GM15510 (cell line): ENCODE measurements at regions not wholly inside any gene's neighbourhood (a gene's known extent, or its start where the extent isn't known, plus 50 kb on each side); places are given as distances from the start of the nearest gene placed in this dataset.

Experiments used
- POLR2A ChIP-seq: IDR thresholded peaks from 3 replicates; pipeline ENCODE4 v1.6.1; 2011; ENCODE audit warnings: borderline replicate concordance; ENCODE audit not compliant: insufficient read length; ENCODE audit errors: extremely low read depth

DNA sequence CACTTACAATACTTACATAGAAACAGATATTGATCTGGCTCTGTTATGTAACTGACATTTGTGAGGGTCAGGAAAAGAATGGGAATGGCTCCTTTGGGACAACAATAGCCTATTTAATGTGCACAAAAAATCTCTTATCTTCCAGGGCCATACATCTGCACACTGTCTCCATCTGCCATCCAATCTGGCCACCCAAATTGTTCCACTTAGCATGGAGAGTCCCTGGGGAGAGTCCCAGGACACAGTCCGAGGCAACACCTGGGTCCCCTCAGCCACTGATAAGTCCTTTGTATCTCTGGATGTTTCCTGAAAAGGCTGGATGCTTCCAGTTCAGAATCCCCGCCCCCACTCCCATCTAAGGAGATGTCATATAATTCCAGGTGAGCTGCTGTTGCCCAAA, 274.2 kb upstream of the NCKAP5 start:
- TF ChIP-seq POLR2A: no peak

DNA sequence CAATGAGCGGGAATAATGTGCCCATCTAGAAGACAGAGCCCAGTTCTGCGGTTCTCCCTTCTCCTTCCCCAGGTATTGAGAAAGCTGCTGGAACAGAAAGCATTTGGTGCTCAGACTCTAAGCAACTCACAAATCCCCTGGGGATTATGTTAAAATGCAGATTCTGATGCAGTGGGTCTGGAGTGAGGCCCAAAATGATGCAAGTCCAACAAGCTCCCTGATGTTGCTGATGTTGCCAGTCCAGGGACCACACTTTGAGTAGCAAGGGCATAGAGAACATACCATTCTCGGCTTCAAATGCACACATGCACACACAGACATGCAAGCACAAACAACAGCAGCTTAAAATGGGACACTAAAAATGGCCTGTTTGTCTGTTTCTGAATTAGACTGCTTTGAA, 274.8 kb upstream of the NCKAP5 start:
- no peak for TF ChIP-seq POLR2A

DNA sequence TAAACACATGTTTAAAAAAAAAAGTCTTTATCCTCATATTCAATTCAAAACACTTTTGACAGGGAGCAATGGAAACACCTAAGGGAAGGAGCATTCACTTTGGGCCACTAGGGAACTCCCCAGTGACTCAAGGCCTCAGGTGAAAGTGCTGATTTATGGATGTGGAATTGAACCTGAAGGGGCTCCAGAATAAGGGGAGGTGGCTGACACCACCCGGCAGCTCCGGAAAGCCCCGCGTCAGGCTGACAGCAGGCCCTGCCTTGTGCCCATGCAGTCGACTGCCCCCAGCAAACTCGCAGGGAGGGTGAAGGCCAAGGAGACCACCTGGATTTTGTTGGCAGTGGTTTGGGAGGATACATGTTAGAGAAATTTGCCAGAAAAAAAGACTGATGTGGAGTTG, 275.3 kb upstream of the NCKAP5 start:
- no peak for TF ChIP-seq POLR2A

DNA sequence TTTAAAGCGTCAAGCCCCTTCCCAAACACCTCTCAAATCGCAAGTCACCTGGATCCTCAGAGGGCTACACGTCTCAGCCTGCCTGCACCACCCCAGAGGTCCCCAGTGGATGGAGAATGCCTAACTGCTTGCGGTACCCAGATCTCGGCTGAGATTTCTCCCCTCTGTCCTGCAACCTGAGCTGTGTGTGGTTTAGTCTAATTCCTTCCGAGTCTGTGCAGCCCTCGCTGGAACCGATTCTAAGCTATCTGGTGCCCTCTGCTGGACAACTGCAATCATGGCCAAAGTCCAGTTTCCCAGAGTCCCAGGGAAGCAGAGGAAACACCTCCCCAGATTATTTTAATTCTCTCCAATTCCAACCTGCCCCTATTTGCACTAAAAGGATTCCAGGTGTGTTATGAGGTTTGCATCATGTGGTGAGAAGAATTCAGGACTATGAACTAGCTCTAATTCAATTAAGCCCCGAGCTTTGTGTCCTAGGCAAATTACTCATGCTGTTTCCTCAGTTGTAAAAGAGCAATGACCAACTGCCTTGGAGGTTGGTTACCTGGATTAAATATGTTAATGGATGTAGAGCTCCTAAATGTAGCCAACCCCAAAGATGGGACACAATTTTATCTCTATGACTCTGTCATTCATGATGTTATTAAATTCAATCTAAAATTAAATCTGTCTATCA, 276.1 kb upstream of the NCKAP5 start:
- TF ChIP-seq POLR2A: no peak

DNA sequence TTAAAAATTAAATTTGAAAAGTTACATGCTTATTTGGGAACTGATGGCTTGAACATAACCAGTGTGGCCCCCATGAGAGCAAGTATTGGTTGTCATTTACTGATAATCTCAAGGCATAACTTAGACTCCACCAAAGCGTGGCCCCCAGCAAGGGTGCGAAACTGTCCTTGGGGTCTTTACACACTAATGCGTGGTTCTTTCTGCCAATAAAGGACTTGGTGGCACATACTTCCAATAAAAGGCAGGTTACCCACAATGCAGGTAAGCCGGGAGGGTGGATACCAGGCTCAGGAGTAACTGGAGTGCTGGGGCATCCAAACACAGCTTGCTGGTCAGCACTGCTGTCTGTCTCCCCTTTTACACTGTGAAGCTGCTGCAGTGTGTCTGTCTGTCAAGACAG, 278.2 kb upstream of the NCKAP5 start:
- no peak for TF ChIP-seq POLR2A

DNA sequence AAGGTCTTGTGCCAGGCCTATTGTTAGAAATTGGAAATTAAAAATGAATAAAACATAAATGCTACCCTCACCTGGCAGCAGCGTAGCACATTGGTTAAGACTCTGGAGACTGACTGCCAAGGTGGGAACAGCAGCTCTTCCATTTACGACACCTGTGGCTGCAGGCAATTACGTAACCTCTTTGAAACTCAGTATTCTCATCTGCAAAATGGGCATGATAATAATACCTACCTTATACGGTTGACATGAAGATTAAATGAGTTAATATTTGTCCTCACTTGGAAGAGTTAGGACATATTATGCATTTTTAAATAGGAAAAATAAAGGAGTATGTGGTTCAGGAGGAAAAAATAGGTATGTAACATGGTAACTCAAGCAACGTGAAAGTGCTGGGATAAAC, 279.3 kb upstream of the NCKAP5 start:
- no peak for TF ChIP-seq POLR2A

DNA sequence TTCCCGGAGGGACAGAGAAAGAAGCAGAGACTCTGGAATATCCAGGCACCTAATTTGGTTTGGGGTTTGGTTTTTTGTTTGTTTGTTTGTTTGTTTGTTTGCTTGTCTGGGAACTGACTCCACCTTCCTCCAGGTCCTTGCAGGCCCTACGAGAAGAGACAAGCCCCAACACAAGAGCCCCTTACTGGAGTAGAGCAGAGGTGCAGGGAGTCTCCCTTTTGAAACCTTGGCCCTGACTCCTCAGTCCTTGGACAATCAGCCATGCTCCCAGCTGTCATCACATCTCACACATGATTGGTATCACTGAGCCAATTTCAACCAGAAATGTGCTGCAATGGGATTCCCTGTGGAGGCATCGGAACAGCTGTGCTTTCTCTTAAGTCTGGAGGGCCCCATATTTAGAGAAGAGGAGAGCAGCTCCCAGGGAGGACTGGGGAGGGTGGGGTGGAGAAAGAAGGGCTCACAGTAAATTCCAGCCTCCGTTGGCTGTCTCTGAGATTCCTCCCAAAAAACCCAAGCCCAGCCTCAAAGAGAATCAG, 279.9 kb upstream of the NCKAP5 start:
- no peak for TF ChIP-seq POLR2A

DNA sequence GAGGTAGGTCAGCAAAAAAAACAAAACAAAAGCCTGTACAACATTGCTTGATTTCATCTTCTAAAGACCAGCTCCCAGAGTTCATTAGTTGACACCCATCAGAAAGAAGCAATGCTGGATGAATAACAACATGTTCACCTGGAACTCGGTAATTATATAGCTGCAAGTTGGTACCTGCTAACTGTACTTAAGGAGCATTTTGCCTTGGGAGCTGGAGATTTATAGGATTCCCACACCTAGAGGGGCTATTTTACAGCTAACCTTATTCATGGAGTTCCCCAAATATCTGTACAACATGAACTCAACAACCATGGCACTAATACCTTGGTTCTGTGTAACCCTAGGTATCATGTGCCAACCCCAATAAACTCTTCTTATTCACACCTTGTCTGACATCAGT, 281.1 kb upstream of the NCKAP5 start:
- no peak for TF ChIP-seq POLR2A

DNA sequence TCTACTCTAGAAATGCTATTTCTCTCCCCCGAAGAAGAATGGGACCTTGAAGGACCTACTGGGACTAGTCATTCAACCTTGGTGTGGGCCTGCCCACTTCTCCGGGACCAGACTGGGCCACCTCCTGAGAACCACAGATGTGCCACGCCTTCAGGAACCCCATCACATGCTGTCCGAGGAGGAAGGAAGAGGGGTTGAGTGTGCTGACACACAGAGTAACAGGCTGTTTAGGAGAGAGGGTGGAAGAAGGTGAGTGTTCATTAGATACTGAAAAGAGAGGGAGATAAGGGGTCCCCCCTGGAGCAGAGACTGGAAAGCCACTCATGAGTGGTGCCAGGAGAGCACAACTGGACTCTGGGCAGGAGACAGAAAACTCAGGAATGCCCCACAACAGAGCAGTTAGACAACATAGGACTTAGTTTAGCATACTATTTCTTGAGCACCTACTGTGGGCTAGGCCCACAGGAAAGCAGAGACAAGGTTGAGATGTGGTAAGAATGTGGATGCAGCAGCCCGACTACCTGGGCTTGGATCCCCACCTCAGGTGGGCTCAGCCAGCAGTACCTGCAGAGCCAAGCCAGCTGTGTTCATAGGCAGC, 286.4 kb upstream of the NCKAP5 start:
- no peak for TF ChIP-seq POLR2A

DNA sequence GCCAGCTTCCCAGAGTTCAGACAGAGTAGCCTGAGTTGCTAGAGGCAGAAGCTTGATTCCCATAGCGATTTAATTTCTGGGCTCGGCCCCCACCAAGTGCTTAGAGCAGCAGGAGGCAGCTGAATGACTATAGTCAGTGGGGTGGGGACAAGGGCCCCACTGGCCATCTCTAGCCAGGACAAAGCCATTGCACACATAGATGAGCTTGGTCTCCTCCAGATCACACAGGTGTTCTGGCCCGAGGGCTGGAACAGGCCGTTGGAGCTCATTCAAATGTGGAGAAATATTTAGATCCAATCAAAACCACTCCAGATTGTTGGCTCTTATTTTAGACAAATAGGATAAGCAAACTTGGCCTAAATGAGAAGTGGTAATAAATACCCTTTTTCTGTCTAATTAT, 287.3 kb upstream of the NCKAP5 start:
- no peak for TF ChIP-seq POLR2A

DNA sequence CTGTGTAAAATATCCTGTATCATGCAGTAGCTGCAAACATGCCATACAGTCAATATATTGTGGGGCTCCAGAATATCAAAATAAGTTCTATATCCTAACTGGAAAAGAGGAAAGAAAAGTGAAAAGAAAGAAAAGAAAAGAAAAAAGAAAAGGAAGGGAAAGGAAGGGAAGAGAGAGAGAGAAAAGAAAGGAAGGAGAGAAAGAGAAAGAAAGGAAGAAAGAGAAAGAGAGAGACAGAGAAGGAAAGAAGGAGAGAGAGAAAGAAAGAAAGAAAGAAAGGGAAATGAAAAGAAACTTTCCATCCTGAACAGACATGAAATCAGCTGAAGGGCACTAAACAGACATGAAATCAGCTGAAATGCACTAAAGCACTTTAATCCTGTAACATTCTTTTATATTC, 288.4 kb upstream of the NCKAP5 start:
- TF ChIP-seq POLR2A: no peak

DNA sequence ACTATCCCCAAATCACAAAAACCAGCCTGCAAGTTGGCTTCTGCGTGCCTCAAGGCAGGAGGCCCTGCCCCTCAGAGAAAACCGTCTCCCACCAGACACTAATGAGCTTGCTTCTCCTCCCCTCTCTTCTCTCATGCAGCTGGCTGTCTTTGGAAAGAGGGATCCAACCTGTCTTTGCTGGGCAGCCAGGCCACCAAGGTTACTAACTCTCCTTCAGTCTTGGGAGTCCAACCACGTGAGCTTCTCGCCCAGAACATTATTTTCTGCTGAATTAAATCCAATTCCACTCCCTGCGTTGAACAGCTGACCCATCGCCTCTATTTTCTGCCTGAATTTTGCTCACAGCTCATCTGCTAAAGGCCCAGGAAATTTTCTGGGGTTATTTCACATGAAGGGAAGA, 291.3 kb upstream of the NCKAP5 start:
- TF ChIP-seq POLR2A: no peak

DNA sequence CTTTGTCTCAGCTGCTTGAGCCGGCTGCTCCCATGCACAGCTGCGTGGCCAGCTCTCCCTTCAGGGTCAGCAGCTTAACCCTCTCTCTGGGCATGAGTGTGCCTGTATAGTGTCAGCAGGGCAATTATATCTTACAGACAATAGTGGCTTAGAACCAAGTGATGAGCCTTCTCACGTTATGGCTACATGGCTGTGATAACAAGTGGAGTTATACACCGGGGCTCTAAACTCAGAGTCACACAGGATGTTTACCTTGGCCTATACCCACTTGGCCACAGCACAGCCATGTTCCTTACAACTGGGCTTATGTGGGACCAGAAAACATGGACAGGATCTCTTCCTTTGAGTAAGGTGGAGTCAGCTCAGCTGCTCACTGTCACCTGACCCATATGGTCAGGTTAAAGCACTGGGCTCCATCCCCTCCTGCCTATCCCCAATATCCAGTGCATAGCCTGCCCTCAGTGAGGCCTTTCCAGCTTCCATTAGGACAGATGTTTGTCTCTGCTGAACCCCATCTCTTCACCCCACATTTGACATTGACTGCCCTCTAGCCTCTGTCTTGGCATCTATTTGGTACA, 294.2 kb upstream of the NCKAP5 start:
- TF ChIP-seq POLR2A: no peak

DNA sequence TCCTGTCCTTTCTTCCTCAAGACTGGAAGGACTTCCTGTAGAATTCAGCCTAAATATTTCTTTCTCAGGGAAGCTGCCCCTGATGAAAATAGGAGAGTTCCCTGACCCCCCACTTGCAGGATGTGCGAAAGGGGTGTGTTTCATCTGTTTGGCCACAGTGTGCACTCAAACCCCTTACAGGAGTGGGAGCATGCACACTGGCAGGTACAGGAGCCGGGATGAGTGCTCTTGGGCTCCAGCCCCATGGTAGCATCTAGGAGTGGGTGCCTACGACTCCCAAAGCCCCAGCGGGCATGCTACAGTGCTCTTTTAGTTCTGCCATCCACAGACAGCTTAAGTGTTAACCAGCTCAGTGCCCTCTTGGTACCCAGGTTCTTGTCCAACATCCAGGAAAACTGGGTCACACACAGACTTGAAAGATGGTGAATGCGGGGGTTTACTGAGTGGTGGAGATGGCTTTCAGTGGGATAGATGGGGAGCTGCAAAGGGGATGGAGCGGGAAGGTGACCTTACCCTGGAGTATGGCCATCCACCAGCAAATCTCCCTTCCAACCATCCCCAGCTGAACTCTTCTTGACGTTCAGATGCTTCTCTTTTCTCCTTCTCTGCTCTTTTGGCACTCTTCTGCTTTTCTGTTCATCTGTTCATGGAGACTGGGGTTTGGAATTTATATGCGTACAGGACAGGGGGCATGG, 295.0 kb upstream of the NCKAP5 start:
- TF ChIP-seq POLR2A: no peak

DNA sequence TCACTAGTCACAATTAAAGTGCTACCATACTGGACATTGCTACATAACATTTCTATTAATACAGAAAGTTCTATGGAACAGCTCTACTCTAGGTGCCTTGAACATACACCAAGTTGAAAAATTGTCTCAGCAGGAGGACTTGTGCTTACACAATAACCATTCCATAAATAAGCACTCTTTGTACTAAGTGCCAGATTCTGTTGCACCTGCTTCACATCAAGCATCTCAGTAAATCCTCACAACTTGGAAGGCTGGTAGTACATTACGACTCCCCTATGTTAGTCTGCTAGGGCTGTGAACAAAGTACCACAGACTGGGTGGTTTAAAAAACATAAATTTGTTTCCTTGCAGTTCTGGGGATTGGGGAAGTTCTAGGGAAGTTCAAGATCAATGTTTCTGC, 296.9 kb upstream of the NCKAP5 start:
- no peak for TF ChIP-seq POLR2A

DNA sequence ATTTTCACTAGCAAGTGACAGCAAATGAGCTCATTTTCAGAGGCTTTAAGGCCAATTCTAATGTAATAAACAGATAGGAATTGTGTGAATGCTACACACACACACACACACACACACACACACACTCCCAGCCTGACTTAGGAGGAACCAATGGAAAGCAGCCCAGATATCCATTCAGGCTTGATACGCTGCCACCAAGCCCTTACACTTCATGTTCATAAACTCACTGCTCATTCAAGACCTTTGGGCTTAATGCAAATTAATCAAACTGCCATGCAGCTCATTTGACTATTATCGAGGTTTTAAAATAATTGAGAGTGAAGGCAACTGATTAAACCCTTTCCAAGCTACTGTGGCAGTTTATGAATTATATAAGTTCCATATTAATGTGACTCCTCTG, 298.9 kb upstream of the NCKAP5 start:
- TF ChIP-seq POLR2A: no peak

DNA sequence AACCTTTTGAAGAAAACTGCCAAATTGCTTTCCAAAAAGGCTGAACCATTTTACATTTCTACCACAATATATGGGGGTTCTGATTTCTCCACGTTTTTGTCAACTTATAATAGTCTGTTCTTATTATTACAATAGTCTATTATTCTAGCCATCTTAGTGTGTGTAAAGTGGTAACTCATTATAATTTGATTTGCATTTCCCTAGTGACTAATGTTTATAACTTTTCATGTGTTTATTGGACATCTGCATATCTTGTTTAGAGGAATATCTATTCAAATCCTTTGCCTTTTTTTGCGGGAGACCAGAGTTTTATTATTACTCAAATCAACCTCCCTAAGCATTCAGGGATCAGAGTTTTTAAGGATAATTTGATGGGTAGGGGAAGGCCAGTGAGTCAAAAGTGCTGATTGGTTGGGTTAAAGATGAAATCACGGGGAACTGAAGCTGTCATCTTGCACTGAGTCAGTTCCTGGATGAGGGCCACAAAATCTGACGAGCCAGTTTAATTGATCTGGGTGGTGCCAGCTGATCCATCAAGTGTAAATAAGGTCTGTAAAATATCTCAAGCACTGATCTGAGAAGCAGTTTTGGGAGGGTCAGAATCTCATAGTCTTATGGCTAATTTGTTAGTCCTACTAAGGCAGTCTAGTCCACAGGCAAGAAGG, 303.4 kb upstream of the NCKAP5 start:
- TF ChIP-seq POLR2A: no peak
